GM21825 (cell line): ENCODE measurements at regions not wholly inside any gene's neighbourhood (a gene's known extent, or its start where the extent isn't known, plus 50 kb on each side); places are given as distances from the start of the nearest gene placed in this dataset.

ENCODE experiments used
- ATAC-seq: cut with Tn5 transposase; IDR thresholded peaks from one replicate; pipeline ENCODE4 v1.9.1; 2021; ENCODE audit warnings: mild to moderate bottlenecking, moderate library complexity; ENCODE audit not compliant: unreplicated experiment

- ATAC-seq, result no peak
These were observed 485.3 kb upstream of the PTBP2 start for GRCh38 chr1:96236156-96236739.

- ATAC-seq, result no peak
These were observed 483.2 kb upstream of the PTBP2 start for GRCh38 chr1:96238426-96238825.

GRCh38 chr1:96240438-96240837 is 481.1 kb upstream of the PTBP2 start:
- ATAC-seq, result no peak

GRCh38 chr1:96253246-96254035 is 468.1 kb upstream of the PTBP2 start:
- no peak for ATAC-seq

GRCh38 chr1:96256130-96256790 is 465.3 kb upstream of the PTBP2 start:
- no peak for ATAC-seq

GRCh38 chr1:96259399-96259798 is 462.2 kb upstream of the PTBP2 start:
- no peak for ATAC-seq

GRCh38 chr1:96281491-96281890 is 440.1 kb upstream of the PTBP2 start:
- ATAC-seq, result no peak

GRCh38 chr1:96290033-96290432 is 431.6 kb upstream of the PTBP2 start:
- ATAC-seq, result no peak

GRCh38 chr1:96290801-96291200 is 430.8 kb upstream of the PTBP2 start:
- no peak for ATAC-seq

GRCh38 chr1:96291468-96291867 is 430.1 kb upstream of the PTBP2 start:
- ATAC-seq, result no peak

GRCh38 chr1:96292141-96292540 is 429.4 kb upstream of the PTBP2 start:
- ATAC-seq, result no peak

- ATAC-seq, result no peak
These were observed 424.6 kb upstream of the PTBP2 start for GRCh38 chr1:96296991-96297390.

GRCh38 chr1:96306809-96307560 is 414.6 kb upstream of the PTBP2 start:
- no peak for ATAC-seq

- ATAC-seq, result no peak
These were observed 413.3 kb upstream of the PTBP2 start for GRCh38 chr1:96308314-96308713.

GRCh38 chr1:96309783-96310182 is 411.8 kb upstream of the PTBP2 start:
- ATAC-seq, result no peak

GRCh38 chr1:96313216-96313615 is 408.4 kb upstream of the PTBP2 start:
- ATAC-seq, result no peak

GRCh38 chr1:96329121-96329520 is 392.5 kb upstream of the PTBP2 start:
- ATAC-seq, result no peak

- no peak for ATAC-seq
These were observed 390.0 kb upstream of the PTBP2 start for GRCh38 chr1:96331596-96331995.

GRCh38 chr1:96333522-96334235 is 387.9 kb upstream of the PTBP2 start:
- ATAC-seq, result no peak

GRCh38 chr1:96334236-96334557 is 387.4 kb upstream of the PTBP2 start:
- ATAC-seq, result no peak

- no peak for ATAC-seq
These were observed 383.0 kb upstream of the PTBP2 start for GRCh38 chr1:96338622-96339021.
